ENCODE measurements at regions not wholly inside any gene's neighbourhood (a gene's known extent, or its start where the extent isn't known, plus 50 kb on each side); places are given as distances from the start of the nearest gene placed in this dataset.

- DNase-seq (ENCODE audit: low spot score) = no peak
These were observed 92.7 kb upstream of the OSMR start for GRCh38 chr5:38753141-38753540.

DNA sequence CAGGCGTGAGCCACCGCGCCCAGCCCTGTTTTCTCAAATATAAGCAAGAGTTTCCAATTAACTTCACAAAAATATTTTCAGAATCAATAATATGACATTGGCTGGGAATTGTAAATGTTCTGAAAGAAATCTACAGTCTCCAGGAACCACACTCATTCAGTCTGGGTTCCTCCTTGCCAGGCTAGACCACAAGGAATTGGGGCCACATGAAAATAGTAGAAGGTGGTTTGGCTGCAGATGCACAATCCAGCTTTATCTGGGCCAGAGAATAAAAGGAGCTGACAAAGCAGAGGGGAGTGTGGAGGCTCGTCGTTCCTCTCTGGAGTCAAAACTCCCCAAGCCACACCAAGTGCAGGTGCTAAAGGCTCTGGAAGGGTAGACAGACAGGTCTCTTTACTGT lies 92.0 kb upstream of the OSMR start:
- DNase-seq (ENCODE audit: low spot score) = no peak

GRCh38 chr5:38755181-38755580 lies 90.6 kb upstream of the OSMR start:
- DNase-seq (ENCODE audit: low spot score) = no peak

DNA sequence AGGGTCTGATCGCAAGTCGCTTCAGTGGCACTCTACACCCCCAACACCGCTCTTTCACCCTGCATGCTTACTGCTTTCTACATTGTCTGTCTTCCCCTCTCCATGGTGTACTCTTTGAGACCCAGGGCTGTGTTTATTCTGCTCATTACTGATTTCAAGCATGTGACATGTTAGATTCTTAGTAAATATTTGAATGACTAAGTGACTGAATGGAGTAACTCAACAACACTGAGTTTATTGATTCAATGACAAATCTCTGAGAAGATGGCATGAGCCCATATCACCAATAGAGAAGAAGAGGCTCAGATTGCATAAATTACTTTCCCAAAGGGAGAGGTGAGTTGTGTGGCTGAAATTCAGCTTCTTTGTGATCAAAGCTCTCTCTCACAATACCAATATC lies 89.7 kb upstream of the OSMR start:
- DNase-seq (ENCODE audit: low spot score) = no peak

- no peak for DNase-seq (ENCODE audit: low spot score)
These were observed 88.2 kb upstream of the OSMR start for GRCh38 chr5:38757451-38758245.

DNA sequence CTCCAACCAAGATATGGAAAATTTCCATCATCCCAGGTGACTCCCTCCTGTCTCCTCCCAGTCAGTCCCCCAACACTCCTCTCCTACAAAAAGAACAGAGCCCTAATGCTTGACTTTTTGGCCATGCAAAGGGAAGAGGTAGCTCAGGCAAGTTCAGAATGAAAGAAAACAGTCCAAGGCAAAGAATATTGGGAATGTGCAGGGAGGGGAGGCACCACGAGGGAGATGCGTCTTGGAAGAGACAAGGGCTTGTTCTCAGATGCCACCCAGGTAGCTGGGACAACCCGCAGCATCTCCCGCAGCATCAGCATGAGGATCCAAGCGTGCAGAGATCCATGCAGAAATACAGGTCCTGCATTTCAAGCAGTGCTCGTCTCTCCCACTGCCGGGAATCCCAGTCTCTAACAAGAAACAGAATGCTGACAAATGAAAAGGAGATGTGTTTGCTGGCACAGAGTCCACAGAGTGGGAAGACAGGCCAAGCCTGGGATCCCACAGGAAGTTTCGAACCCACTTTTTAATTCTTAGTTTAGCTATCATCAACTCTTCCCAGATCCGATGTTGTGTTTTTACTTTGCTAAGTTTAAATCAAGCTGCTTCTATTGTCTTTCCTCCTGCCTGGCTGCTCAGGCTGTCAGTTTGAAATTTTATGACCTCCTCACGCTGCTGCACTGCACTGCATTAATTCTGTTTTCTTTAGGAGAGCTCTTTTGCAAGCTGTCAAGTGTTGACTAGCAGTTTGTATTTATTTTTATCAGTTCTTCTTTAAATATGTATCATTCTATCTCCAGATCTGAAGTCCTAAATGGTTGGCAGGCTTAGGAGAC lies 86.8 kb upstream of the OSMR start:
- DNase-seq (ENCODE audit: low spot score) = no peak

- DNase-seq (ENCODE audit: low spot score) = no peak
These were observed 80.8 kb upstream of the OSMR start for GRCh38 chr5:38764937-38765391.

- DNase-seq (ENCODE audit: low spot score) = no peak
These were observed 80.4 kb upstream of the OSMR start for GRCh38 chr5:38765399-38765861.

GRCh38 chr5:38766151-38766550 lies 79.7 kb upstream of the OSMR start:
- DNase-seq (ENCODE audit: low spot score) = no peak

- no peak for DNase-seq (ENCODE audit: low spot score)
These were observed 77.2 kb upstream of the OSMR start for GRCh38 chr5:38768412-38769211.

GRCh38 chr5:38772471-38772870 lies 73.3 kb upstream of the OSMR start:
- DNase-seq (ENCODE audit: low spot score) = no peak

DNA sequence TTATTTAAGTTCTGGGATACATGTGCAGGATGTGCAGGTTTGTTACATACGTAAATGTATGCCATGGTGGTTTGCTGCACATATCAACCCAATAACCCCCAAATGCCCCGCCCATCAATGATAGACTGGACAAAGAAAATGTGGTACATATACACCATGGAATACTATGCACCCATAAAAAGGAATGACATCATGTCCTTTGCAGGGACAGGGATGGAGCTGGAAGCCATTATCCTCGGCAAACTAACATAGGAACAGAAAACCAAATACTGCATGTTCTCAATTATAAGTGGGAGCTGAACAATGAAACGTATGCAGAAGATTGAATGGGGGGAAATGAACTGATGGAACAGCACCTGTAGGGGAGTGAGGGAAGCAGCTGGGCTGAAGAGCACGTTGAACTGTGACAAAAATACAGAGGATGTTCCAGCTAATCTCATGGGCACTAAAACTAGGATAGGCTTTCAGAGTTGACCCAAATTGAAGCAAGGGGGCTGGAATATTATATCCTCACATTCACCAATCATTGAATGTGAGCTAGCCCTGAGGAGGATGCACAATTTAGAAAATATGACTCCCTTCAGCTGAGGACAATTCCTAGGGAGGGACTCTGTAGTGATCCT lies 70.5 kb upstream of the OSMR start:
- no peak for DNase-seq (ENCODE audit: low spot score)

- no peak for DNase-seq (ENCODE audit: low spot score)
These were observed 69.5 kb upstream of the OSMR start for GRCh38 chr5:38776149-38776896.

DNA sequence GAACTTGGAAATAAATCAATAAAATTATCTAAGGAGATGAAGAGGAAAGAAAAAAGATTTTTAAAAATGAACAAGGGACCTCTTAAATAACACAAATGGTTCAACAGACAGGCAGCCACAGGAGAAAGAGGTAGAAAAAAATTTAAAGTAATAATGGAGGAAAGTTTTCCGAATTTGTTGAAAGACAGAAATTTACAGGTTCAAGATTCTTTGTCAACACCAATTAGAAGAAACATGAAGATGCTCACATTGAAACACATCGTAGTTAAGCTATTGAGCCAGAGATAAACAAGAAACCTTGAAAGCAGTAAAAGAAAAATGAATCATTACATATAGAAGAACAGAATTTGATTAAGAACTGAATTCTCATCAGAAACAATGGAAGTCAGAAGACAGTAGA lies 68.7 kb upstream of the OSMR start:
- DNase-seq (ENCODE audit: low spot score) = no peak

DNA sequence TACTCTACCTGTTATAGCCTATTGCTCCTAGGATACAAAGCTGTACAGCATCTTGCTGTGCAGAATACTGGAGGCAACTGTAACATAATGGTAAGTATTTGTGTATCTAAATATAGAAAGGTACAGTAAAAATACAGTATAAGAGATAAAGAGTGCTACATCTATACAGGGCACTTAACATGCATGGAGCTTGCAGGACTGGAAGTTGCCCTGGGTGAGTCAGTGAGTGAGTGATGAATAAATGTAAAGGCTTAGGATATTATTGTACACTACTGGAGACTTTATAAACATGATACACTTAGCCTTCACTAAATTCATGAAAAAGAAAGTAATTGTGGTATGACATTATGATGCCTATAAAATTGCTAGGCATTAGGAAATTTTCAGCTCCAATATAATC lies 65.5 kb upstream of the OSMR start:
- DNase-seq (ENCODE audit: low spot score) = no peak

DNA sequence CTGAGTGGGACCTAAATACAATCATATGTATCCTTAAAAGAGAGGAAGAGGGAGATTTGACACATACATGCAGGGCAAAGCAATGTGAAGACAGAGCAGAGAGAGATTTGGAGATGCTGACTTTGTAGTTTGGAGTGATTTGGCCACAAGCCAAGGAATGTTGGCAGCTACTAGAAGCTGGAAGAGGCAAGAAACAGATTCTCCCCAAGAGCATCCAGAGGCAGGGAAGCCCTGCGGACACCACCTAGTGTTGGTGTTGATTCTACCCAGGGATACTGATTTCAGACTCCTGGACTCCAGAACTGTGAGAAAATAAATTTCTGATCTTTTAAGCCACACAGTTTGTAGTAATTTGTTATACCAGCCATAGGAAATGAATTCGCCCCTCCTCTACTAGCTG lies 64.9 kb upstream of the OSMR start:
- DNase-seq (ENCODE audit: low spot score) = no peak

DNA sequence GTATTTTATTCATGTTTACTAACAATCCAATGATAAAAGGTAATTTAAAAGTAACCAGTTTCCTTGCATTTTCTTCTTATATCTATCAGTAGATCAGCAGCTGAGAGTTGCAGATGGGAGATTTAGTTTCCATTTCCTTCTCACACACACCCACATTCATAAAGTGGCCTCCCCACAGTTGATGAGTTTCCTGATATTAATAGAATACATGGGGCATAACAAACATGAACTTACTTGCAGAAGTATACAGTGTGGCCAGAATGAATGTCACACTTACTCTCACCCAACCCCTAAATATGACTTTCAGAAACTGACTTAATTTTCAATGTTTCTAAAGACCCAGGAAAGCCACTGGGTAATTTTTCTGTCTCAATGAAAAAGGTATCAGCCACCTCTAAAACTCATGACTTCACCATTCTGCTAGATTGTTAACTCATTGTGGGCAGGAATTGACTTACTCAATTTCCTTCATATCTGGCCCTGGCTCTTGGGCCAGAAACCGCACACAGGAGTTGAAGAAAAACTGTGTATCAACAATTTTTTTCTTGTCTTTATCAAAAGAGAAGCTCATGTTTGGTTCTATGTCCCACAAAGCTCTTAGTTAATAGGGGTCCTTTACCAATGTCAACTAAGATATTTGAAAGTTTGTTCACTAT lies 63.5 kb upstream of the OSMR start:
- no peak for DNase-seq (ENCODE audit: low spot score)

DNA sequence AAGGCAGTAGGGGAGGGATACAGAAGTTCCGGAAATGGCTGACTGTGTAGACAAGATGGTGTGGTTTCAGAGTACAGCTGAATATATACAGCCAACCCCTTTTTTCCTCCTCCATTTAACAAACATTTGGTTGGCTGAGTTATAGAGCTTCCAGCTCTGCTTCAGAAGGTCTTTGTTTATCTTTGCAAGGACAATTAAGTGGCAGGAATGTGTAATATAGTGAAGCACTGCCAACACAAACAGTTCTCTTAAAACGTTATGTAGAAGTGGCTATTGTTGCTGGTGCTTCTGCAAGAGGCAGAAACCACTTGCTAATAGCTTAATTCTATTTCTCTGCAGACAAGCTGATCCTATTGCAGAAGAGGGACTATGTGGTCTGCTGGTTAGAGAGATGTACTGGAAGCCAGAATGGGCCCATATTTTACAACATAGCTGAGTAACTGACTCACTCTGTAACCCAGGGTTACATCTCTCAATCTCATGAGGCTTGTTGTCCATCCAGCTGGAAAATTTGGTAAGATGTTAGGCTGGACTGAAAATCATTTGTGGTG lies 62.7 kb upstream of the OSMR start:
- no peak for DNase-seq (ENCODE audit: low spot score)

DNA sequence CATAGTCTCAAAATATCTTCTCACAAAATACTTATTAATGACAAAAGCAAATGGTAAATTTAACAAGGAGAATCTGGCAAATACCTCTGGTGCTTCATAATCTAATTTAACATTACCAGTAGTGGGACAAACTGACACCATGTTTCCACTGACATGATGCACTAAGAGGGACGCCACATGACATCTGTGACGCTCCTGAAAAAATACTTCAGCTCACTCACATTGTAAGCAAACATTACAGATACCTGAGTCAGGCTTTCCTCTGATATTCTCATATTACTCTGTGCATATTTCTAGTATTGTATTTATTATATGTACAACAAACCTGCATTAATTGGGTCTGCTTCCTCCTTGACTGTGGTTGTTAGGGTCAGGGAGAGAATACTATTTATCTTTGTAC lies 56.7 kb upstream of the OSMR start:
- no peak for DNase-seq (ENCODE audit: low spot score)

GRCh38 chr5:38789777-38790176 lies 56.0 kb upstream of the OSMR start:
- no peak for DNase-seq (ENCODE audit: low spot score)
